T-helper 1 cell (primary cell): ENCODE measurements at regions not wholly inside any gene's neighbourhood (a gene's known extent, or its start where the extent isn't known, plus 50 kb on each side); places are given as distances from the start of the nearest gene placed in this dataset.
A peak's percentile ranks its signal among the peaks of the same experiment; 100 is the strongest.
"Not testable (repeated sequence)": the region's sequence is repeated elsewhere in the genome, so short reads cannot be mapped to it uniquely, and the experiment has no call there.

Experiments used
- DNase-seq, 5 donors: peaks; one replicate each; pipeline ENCODE4 v3.0.0-alpha.2; 2012 to 2020

DNA sequence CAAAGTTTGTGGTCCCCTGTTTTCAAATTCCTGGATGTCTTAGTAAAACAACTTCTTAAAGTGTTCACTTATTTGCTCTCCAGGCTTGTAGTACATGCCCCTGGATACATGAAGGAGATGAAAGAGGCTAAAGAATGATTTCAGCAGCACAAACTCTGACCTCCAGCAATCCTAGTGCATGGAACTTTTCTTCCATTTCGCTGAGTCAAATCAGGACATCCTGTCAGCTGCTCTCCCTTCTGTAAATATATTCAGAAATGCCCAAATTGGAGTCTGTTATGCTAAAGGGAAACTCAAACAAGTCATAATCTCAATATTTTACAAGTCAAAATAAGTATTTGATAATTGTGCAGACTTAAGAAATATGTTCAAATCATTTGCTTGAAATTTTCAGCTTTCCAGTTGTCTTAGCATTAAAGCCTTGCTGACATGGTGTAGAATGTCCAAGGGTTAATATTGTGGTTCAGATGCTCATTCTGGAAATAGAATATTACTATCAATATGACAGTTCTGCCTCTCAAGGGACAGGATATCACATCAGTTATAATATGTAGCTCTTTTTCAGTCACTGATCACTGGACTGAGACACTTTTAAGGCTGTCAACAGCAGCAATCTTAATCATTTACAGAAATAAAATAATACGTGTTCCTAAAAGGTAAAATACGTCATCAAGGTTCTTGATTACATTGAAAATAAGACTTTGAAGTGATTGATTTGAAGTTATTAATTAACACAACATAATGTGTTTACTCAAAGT, 1157.3 kb downstream of the PLA2G4A start:
- no peak for DNase-seq

DNA sequence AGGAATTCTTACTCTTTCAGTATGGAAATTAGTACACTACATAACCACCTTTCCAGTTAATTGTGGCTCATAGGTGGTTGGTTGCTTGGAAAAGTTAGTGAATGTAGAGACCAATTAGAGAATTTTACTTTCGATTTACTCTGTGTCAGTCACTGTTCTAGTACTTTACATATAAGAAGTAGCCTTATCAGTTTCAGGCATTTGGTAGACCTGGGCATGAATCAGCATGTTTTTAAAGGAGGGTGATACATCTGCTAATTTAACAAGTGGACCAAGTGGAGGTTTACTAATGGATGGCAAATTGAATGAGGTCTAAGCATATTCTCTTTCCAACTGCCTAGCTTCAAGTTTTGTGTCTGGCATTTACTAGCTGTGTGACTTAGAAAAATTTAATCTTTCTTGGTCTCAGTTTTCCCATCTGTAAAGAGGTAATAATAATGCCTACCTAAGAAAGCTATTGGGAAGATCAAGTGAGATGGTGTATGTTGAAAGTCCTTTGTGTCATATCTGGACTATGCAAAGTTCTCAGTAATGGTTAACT, 1158.6 kb downstream of the PLA2G4A start:
- DNase-seq = no peak

GRCh38 chr1:187991944-187992343, 1163.2 kb downstream of the PLA2G4A start:
- DNase-seq = no peak

GRCh38 chr1:187996780-187997179, 1168.0 kb downstream of the PLA2G4A start:
- DNase-seq = no peak

- no peak for DNase-seq
These were observed 1171.2 kb downstream of the PLA2G4A start for GRCh38 chr1:187999973-188000372.

DNA sequence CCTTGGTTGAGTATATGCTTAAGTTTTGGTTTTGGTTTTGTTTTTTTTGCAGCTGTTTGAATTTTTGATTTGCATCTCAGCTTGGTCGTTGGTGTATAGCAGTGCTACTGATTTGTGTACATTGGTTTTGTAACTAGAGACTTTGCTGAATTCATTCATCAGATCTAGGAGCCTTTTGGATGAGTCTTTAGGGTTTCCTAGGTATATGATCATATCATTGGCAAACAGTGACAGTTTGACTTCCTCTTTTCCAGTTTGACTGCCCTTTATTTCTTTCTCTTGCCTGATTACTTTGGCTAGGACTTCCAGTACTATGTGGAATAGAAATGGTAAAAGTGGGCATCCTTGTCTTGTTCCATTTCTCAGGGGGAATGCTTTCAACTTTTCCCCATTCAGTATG, 1174.9 kb downstream of the PLA2G4A start:
- not testable (repeated sequence) for DNase-seq

DNA sequence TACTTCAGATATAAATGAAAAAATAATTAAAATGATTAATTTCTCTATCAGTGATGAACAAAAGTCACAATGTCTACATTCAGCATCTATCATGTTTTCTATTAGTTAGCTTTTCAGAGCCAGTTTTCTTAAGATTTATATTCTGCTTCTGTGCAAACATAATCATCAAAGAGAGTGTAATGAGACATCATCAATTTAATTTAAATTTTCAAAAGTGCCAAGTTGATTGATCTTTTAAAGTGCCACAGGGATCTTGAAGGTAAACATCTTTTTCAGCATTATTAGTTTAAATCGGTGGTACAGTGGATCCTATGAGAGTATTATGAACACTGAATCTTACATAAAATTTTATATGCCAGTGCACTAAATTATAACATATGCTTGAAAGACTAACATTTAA, 1176.1 kb downstream of the PLA2G4A start:
- DNase-seq = no peak

DNA sequence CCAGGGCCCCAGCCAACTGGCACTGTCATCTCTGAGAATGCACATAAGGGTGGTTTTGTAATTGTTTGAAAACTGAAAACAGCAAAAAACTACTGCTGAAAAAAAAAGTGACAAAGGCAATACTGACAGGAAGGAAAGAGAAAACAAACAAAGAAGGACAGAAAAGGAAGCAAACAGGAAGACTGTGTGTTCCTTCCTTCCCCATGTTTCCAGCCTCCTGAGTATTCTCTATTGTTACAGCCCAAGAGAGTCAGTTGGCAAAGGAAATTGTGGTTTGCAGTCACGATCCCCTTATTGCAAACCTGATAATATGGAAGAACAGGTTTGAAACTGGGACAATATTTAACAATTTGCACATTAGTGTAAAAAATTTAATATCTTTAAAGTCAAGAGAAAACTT, 1177.6 kb downstream of the PLA2G4A start:
- no peak for DNase-seq

GRCh38 chr1:188013222-188013849, 1184.6 kb downstream of the PLA2G4A start:
- DNase-seq = not testable (repeated sequence)

- no peak for DNase-seq
These were observed 1189.2 kb downstream of the PLA2G4A start for GRCh38 chr1:188017921-188018320.

- no peak for DNase-seq
These were observed 1193.9 kb downstream of the PLA2G4A start for GRCh38 chr1:188022661-188023060.

DNA sequence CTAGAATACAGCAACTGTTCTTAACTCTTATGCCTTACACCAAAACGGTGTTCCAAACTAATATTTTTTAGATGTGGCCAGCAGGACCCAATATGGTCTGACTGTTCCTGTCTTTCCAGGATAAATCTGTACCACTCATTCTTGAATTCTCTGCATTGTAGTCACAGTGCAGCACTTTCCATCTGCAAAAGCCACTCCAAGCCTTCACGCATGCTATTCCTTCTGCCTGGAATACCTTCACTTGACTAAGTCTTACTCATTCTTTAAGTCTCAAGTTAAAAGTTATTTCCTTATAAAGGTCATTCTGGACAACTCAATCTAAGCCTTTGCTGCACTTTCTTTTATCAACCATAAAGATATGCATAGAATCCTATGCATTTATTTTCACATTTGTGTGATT, 1194.5 kb downstream of the PLA2G4A start:
- no peak for DNase-seq

DNA sequence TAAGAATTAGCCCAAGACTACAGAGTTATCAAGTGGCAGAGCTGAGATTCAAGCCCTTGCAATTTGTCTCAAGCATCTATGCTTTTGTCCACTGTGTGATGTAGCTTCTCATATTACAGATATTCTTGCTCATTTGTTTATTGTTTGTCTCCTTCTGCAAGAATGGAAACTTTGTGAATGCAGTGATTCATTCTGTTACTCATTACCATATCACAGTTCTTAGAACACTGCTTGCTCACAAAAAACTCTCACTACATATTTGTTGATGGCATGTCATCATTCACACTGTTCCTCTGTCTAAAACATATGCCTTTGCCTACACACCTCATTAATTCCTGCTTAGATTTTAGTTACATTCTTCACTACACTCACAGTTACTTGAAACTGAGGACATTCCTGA, 1198.9 kb downstream of the PLA2G4A start:
- DNase-seq = peak in 1 of 5 donors; percentile 1

GRCh38 chr1:188037572-188037971, 1208.8 kb downstream of the PLA2G4A start:
- not testable (repeated sequence) for DNase-seq

GRCh38 chr1:188043536-188044245, 1214.9 kb downstream of the PLA2G4A start:
- no peak for DNase-seq

GRCh38 chr1:188050250-188050649, 1221.5 kb downstream of the PLA2G4A start:
- DNase-seq = no peak

DNA sequence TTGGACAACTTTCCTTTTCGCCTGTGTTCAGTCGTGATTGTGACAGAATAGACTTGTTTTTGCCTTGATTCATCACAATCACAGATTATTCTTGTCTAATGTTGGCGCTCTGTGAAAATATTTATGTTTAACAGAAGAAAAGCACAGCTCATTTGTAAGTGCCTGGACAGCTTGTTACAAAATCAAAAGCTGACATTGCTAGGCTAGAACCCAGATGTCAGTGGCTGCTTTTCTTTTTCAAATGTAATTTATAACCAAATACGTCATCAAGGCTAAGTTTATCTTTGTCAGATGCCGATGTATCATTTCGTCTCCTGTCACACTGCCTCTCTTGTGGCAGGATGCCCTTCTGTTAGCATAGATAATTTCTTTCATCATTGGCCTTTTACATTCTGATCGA, 1227.3 kb downstream of the PLA2G4A start:
- no peak for DNase-seq

DNA sequence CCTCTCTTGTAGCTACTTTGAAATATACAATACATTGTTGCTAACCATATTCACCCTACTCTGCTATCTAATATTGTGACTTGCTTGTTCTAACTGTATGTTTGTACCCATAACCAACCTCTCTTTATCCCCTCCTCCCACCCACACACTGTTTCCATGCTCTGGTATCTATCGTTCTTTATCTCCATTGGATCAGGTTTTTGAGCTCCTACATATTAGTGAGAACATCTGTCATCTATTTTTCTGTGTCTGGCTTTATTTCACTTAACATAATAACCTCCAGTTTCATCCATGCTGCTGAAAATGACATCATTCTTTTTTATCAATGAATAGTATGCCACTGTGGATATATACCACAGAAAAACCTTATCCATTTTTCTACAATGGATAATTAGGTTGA, 1230.1 kb downstream of the PLA2G4A start:
- DNase-seq = no peak

- DNase-seq = no peak
These were observed 1233.1 kb downstream of the PLA2G4A start for GRCh38 chr1:188061881-188062280.

GRCh38 chr1:188062456-188062855, 1233.7 kb downstream of the PLA2G4A start:
- DNase-seq = no peak

- no peak for DNase-seq
These were observed 1237.2 kb downstream of the PLA2G4A start for GRCh38 chr1:188065917-188066316.

DNA sequence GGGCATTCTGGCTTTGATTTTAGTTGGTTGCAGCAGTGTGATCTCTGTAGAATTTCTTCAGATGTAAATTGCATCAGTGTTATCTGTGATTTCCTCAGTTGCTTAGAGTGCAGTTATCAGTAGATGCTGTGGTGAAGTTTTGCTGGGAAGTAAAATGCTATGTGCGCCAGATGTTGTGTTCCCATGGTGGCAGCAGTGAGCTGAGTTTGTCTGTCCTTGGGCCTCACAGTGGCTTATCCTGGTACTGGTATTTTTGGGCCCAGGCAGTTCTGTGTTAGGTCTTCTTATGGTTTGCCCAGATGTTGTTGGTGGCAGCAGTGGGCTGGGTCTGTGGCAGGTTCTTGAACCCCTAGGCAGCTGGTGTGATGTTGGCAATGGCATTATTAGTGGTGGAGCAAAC, 1242.1 kb downstream of the PLA2G4A start:
- DNase-seq = no peak

DNA sequence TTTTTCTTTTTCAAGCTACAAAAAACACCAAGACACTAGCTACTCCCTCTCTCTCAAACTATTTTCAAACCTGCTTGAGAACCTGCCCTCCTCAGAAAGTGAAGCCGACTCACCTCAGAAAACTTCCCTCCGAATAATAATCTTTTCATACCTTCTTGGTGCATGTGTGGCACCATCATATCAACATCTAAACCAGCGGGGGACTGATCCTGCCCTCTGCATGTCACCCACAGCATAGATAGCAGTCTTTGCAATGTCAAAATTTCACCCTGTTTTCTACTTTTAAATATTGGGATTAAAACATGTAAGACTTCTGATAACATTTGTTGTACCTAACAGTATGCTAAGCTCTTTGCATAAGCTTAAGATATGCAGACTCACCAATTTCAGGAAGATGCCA, 1260.3 kb downstream of the PLA2G4A start:
- DNase-seq = no peak

DNA sequence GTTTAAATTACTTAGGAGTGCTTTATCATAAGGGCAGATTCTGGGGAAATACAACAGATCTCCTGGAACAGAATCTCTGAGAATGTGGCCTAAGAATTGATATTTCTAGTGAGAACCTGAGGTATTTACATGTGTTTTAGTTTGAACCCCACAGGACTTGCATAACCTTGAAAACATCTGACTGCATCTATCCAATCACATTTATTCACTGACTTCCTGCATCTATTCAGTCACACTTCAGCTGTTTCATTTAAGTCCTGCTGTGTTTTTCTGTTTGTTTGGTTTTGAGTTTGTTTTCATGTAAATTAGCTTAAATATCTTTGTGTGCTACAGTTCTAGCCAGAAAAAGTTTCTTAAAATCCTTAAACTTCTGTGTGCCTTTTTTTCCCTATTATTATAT, 1260.7 kb downstream of the PLA2G4A start:
- DNase-seq = no peak
